COR-L47 (cell line): ENCODE measurements at regions not wholly inside any gene's neighbourhood (a gene's known extent, or its start where the extent isn't known, plus 50 kb on each side); places are given as distances from the start of the nearest gene placed in this dataset.

ENCODE experiments used
- DNase-seq: peaks from one replicate; lab custom pipeline; 2025; lab: John Stamatoyannopoulos, UW

GRCh38 chr6:88339761-88340160, 173.6 kb upstream of the CNR1 start:
- DNase-seq, result no peak

- no peak for DNase-seq
These were observed 155.2 kb upstream of the CNR1 start for GRCh38 chr6:88321306-88321705.

DNA sequence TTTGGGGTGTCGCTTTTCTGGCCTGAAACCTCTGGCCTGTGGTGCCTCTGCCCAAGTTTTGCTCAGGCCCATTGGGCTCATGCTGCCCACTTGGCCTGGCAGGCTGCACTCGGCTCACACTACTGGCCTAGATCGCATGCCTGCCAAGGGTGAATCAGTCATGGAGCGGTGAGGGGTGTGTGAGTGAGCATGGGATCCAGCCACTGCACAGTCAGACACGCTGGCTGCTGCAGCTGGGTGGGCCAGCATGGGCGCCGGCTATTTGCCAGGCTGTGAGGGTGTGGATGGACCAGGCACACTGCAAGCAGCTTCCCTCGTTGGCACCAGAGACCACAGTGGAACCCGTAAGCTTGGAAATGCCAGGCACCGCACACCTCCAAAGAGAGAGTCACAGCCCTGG, 145.4 kb upstream of the CNR1 start:
- no peak for DNase-seq

DNA sequence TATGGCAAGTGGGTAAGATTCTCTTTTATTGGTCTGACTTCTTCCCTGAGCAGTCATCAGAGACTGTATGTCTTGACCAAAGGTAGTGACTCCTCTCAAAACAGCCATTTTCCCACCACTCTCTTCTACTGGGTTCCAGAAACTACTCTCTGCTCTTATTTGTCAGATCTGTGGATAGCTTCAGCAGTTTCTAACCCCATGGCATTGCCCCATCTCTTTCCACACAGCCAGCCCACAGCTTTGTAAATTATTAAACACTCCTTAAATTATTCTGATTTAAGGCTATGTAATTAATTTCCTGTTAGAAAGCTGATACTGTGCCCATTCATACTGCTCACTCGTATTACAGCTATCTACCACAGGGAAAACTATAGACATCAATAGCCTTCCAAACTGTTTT, 138.4 kb upstream of the CNR1 start:
- no peak for DNase-seq

- no peak for DNase-seq
These were observed 136.7 kb upstream of the CNR1 start for GRCh38 chr6:88302769-88303225.

DNA sequence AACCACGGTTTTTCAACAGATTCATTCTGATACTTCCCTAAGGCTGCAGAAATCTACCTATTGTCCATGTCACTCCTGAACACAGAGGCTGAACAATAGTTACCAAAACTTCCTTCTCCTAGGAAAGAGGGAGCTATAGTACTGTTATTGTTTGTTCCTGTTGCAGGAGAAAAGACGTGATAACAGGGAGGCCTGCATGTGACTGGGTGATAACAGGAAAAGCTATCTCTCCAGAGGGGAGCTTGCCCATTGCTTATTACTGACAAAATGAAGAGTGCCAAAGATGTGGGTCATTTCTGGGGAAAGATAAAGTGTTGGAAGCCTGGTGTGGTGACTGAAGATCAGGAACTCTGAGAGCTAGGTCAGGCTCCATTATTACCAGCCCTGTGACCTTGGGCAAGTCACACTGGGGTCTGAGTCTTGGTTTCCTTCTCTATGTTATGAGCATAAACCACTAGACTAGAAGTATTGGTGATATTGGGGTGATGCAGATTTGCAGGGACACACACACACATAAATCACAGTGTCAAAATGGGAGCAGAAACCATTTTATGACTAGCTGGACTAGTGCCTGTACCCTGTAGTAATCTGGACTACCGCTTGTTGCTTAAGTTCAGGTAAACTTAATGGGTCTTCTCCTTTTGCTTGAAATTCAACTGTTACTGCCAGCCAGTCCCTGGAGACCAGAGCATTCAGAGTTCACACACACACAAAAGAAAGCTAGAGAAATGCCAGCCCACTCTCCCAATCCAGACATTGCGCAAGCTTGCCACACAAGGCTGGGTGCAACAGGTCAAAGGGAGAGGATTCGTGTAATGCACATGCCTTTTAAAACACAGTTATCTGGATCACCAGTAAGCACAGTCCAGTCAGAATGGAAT, 136.0 kb upstream of the CNR1 start:
- DNase-seq, result no peak

GRCh38 chr6:88301256-88301655, 135.1 kb upstream of the CNR1 start:
- DNase-seq, result no peak

DNA sequence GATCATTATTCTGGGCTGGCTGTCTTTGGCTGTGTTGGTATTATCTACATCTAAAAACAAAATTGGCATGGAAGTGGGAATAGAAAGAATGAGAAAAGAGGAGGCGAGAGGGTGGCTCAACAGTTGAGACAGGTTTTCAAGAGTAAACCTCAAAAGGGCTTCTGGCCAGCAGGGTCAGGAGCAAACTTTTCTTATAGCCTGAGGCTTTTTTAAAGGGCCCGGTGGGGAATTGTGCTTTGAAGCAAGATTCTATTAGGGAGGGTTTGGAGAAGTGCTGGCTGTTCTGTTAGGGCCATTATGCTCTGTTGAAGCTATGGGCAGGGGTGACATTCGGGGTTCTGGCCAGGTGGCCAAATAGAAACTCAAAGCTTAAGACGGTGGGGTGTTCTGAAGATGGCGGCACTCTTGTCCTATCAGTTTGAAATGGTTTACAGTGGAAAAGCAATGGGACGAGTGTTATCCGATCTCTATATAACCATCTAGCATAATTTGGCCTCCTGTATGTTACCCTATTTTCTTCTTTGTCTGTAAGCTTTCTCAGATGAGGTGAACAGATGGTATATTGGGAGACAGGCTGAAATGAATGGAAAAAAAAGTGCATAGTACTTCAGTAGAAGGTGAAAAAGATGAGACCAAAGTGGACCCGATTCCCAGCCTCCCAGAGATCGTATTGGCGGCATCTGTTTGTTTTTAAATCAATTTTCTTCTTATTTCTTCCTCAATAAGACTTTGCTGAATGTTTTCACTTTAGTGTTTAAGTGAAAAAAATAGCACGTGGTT, 132.1 kb upstream of the CNR1 start:
- no peak for DNase-seq

DNA sequence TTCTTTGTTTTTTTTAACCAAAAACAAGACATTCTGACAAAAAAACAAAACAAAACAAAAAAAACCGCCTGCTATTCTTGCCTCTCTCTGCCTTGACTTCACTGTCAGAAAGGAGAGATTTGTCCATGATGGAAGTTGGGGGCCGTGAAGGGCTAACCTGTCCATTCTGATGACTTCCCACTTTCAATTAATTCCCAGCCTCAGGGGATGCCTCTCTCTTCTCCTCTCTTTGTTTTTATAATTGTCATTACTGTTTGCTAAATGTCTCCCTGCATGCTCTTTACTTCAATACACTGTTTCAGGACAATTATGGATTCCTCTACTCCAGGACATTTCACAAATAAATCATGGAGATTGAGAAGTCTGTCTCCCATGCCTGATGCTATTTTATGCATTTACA, 130.5 kb upstream of the CNR1 start:
- DNase-seq, result peak; percentile 7

GRCh38 chr6:88295663-88296062, 129.5 kb upstream of the CNR1 start:
- no peak for DNase-seq

GRCh38 chr6:88294702-88295101, 128.6 kb upstream of the CNR1 start:
- DNase-seq, result no peak

- no peak for DNase-seq
These were observed 124.3 kb upstream of the CNR1 start for GRCh38 chr6:88290411-88290810.

- DNase-seq, result no peak
These were observed 121.5 kb upstream of the CNR1 start for GRCh38 chr6:88287696-88288095.

DNA sequence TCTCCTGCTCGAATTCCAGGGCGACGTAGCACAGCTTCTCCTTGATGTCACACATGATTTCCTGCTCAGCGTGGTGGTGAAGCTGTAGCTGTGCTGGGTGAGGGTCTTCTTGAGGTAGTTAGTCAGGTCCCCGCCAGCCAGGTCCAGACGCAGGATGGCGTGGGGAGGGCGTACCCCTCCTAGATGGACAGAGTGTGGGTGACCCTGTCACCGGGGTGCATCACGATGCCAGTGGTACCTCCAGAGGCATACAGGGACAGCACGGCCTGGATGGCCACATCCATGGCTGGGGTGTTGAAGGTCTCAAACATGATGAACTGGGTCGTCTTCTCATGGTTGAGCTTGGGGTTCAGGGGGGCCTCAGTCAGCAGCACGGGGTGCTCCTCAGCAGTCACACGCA, 110.2 kb upstream of the CNR1 start:
- no peak for DNase-seq

DNA sequence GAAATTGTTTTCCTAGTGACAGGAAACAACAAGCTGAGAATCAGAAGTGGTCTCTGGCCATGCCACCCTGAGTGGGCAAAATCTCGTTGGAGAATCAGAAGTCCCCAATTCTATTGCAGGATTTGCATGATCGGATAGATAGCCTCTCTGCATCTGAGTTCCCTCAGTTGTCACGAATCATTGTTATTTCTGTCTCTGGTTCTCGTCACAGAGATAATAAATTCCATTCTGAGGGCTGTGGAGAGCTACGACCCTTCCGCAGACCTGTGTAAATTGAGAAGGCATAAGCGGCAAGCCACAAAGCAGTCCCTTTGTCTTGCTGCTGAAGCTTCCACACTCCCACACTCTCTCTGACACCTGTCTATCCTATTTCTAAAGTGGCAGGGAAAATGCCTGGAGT, 102.4 kb upstream of the CNR1 start:
- no peak for DNase-seq

GRCh38 chr6:88266126-88266525, 100.0 kb upstream of the CNR1 start:
- no peak for DNase-seq

DNA sequence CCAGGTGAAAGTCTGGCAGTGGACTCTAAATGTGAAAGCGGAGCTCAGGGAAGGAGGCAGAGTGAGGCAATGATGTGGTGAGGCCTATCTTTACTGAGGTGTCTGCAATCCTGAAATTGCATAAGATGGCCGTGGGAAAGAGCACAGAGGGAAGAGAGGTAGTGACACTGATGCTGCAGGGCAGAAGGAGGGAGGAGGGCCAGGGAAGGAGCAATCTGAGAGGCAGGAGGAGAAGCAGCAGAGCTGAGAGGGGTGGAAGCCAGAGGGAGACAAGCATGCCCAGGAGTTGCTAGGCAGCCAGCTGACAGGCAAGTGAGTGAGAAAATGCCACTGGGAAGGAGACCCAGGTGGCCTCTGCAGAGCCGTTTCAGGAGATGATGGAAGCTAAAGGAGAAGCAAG, 97.4 kb upstream of the CNR1 start:
- DNase-seq, result no peak

DNA sequence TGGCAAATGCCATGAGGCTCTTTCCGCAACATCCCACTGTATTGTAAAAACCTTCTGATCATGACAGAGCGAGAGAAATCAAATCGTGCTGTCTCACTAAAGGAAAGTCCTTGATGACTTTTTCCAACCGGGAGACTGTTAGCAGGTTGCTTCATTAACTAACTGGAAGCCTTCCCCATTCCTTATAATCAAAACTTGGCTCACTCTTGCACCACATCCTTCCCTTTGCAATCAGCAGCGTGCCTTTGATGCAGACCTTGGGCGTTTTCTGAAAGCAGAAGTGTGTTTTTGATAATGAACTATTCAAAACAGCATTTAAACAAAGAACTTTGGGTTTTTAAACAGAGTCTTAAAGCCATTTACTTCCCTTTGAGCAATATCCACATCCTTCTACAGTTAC, 96.2 kb upstream of the CNR1 start:
- no peak for DNase-seq

DNA sequence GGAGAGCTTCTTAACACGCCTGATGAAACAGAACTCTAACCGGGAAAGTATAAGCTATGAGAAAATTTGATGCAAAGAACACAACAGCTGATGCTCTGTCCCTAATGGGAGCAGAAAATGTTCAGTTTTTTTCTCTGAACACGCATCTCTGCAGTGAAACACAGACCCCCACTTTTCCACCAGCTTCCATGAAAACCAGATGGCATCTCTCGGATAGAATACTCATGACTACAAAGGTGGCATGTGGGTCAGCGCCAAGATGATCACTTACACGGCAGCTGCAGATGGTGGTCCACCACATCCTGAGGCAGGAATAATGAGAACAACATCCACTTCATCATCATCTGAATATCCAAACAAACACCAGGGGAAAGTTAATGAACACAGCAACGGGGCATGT, 85.2 kb upstream of the CNR1 start:
- no peak for DNase-seq

DNA sequence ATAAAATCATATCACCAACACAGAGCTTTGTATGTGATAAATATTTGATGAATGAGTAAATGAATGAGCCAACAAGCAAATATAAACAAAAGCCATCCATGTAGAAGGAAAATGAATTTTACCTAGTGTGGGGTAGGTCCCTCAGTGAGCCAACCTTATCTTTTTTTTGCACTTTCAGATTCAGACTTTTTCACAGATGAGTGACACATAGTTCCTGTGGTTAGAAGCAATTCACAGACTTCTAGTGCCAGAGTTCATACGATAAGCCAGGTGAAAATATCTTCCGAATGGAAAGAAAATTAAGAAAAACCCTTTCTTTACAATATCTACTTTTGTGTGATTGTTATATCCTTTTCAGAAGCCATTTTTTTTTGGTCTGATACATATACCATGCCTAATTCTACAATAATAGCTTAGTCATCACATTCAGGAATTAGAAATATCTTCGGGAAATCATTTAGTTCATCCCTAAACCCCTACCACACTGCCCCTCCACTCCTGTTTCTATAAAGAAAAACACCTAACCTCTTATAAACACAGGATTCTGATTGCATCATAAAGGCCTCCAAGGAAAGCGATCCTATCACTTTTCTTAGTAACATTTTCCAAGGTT, 82.7 kb upstream of the CNR1 start:
- no peak for DNase-seq

GRCh38 chr6:88246654-88247053, 80.5 kb upstream of the CNR1 start:
- no peak for DNase-seq

GRCh38 chr6:88244721-88245120, 78.6 kb upstream of the CNR1 start:
- DNase-seq, result no peak

- no peak for DNase-seq
These were observed 72.8 kb upstream of the CNR1 start for GRCh38 chr6:88238901-88239300.
